ENCODE measurements at regions not wholly inside any gene's neighbourhood (a gene's known extent, or its start where the extent isn't known, plus 50 kb on each side); places are given as distances from the start of the nearest gene placed in this dataset.

GRCh38 chr4:159002950-159003349 lies 99.9 kb upstream of the RAPGEF2 start:
- in situ Hi-C loops (cut with HindIII; ENCODE audit: low sequenced_read_pairs) = no loop called here
- no peak for DNase-seq (ENCODE audit: low spot score)

GRCh38 chr4:159003420-159004253 lies 99.2 kb upstream of the RAPGEF2 start:
- no peak for DNase-seq (ENCODE audit: low spot score)
- in situ Hi-C loops (cut with HindIII; ENCODE audit: low sequenced_read_pairs) = no loop called here

- peak; percentile 5 for DNase-seq (ENCODE audit: low spot score)
- in situ Hi-C loops (cut with HindIII; ENCODE audit: low sequenced_read_pairs) = no loop called here
Measured at GRCh38 chr4:159006202-159006601, 96.7 kb upstream of the RAPGEF2 start.

GRCh38 chr4:159008671-159009070 lies 94.2 kb upstream of the RAPGEF2 start:
- DNase-seq (ENCODE audit: low spot score) = no peak
- in situ Hi-C loops (cut with HindIII; ENCODE audit: low sequenced_read_pairs) = no loop called here

GRCh38 chr4:159009521-159009920 lies 93.4 kb upstream of the RAPGEF2 start:
- in situ Hi-C loops (cut with HindIII; ENCODE audit: low sequenced_read_pairs) = no loop called here

GRCh38 chr4:159010100-159010499 lies 92.8 kb upstream of the RAPGEF2 start:
- in situ Hi-C loops (cut with HindIII; ENCODE audit: low sequenced_read_pairs) = no loop called here
- no peak for DNase-seq (ENCODE audit: low spot score)

More at GRCh38 chr4:159009521-159009920, 93.4 kb upstream of the RAPGEF2 start:
- DNase-seq (ENCODE audit: low spot score) = no peak

GRCh38 chr4:159010563-159011260 lies 92.2 kb upstream of the RAPGEF2 start:
- in situ Hi-C loops (cut with HindIII; ENCODE audit: low sequenced_read_pairs) = no loop called here
- peak; percentile 93 for DNase-seq (ENCODE audit: low spot score)

GRCh38 chr4:159012381-159012780 lies 90.5 kb upstream of the RAPGEF2 start:
- no peak for DNase-seq (ENCODE audit: low spot score)
- in situ Hi-C loops (cut with HindIII; ENCODE audit: low sequenced_read_pairs) = no loop called here

- no peak for DNase-seq (ENCODE audit: low spot score)
- in situ Hi-C loops (cut with HindIII; ENCODE audit: low sequenced_read_pairs) = no loop called here
Measured at GRCh38 chr4:159013692-159014091, 89.2 kb upstream of the RAPGEF2 start.

- DNase-seq (ENCODE audit: low spot score) = no peak
- in situ Hi-C loops (cut with HindIII; ENCODE audit: low sequenced_read_pairs) = no loop called here
Measured at GRCh38 chr4:159014859-159015258, 88.0 kb upstream of the RAPGEF2 start.

- in situ Hi-C loops (cut with HindIII; ENCODE audit: low sequenced_read_pairs) = no loop called here
- DNase-seq (ENCODE audit: low spot score) = no peak
Measured at GRCh38 chr4:159015841-159016240, 87.0 kb upstream of the RAPGEF2 start.

- no peak for DNase-seq (ENCODE audit: low spot score)
Measured at GRCh38 chr4:159016593-159017024, 86.3 kb upstream of the RAPGEF2 start.

GRCh38 chr4:159017323-159018026 lies 85.4 kb upstream of the RAPGEF2 start:
- in situ Hi-C loops (cut with HindIII; ENCODE audit: low sequenced_read_pairs) = no loop called here

More at GRCh38 chr4:159016593-159017024, 86.3 kb upstream of the RAPGEF2 start:
- in situ Hi-C loops (cut with HindIII; ENCODE audit: low sequenced_read_pairs) = no loop called here

GRCh38 chr4:159018062-159018629 lies 84.7 kb upstream of the RAPGEF2 start:
- in situ Hi-C loops (cut with HindIII; ENCODE audit: low sequenced_read_pairs) = no loop called here
- DNase-seq (ENCODE audit: low spot score) = no peak

More at GRCh38 chr4:159017323-159018026, 85.4 kb upstream of the RAPGEF2 start:
- DNase-seq (ENCODE audit: low spot score) = no peak

GRCh38 chr4:159019356-159019755 lies 83.5 kb upstream of the RAPGEF2 start:
- in situ Hi-C loops (cut with HindIII; ENCODE audit: low sequenced_read_pairs) = no loop called here
- no peak for DNase-seq (ENCODE audit: low spot score)

- in situ Hi-C loops (cut with HindIII; ENCODE audit: low sequenced_read_pairs) = no loop called here
- no peak for DNase-seq (ENCODE audit: low spot score)
Measured at GRCh38 chr4:159021597-159022385, 81.1 kb upstream of the RAPGEF2 start.

GRCh38 chr4:159023741-159024140 lies 79.1 kb upstream of the RAPGEF2 start:
- in situ Hi-C loops (cut with HindIII; ENCODE audit: low sequenced_read_pairs) = no loop called here
- DNase-seq (ENCODE audit: low spot score) = no peak

GRCh38 chr4:159024266-159024665 lies 78.6 kb upstream of the RAPGEF2 start:
- in situ Hi-C loops (cut with HindIII; ENCODE audit: low sequenced_read_pairs) = no loop called here
- DNase-seq (ENCODE audit: low spot score) = no peak

- DNase-seq (ENCODE audit: low spot score) = no peak
- in situ Hi-C loops (cut with HindIII; ENCODE audit: low sequenced_read_pairs) = no loop called here
Measured at GRCh38 chr4:159024828-159025227, 78.1 kb upstream of the RAPGEF2 start.
